ENCODE measurements at regions not wholly inside any gene's neighbourhood (a gene's known extent, or its start where the extent isn't known, plus 50 kb on each side); places are given as distances from the start of the nearest gene placed in this dataset.

DNA sequence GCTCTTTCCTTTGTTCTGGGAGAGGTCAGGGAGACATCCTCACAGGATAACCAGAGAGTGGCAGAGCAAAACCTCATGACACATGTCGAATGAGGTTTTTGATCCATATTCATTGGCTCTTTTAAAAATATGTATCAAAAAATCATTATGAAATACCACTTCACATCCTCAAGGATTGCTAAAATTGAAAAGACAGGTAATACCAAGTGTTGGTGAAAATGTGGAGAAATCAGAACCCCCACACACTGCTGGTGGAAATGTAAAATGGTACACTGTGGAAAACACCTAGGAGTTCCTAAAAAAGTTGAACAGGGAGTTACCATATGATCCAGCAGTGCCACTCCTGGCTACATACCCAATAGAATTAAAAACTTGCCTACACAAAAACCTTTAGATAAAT lies 107.8 kb upstream of the ARID2 start:
- H3K4me3 ChIP-seq (ENCODE audit: low read depth, low read length) = no peak overlapping the region
- no peak for DNase-seq (ENCODE audit: low read depth)
- TF ChIP-seq, protein P1, sequence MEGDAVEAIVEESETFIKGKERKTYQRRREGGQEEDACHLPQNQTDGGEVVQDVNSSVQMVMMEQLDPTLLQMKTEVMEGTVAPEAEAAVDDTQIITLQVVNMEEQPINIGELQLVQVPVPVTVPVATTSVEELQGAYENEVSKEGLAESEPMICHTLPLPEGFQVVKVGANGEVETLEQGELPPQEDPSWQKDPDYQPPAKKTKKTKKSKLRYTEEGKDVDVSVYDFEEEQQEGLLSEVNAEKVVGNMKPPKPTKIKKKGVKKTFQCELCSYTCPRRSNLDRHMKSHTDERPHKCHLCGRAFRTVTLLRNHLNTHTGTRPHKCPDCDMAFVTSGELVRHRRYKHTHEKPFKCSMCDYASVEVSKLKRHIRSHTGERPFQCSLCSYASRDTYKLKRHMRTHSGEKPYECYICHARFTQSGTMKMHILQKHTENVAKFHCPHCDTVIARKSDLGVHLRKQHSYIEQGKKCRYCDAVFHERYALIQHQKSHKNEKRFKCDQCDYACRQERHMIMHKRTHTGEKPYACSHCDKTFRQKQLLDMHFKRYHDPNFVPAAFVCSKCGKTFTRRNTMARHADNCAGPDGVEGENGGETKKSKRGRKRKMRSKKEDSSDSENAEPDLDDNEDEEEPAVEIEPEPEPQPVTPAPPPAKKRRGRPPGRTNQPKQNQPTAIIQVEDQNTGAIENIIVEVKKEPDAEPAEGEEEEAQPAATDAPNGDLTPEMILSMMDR (conservative IDR thresholded peaks at IDR 0.05; ENCODE audit: low read depth, low read length) = no peak

DNA sequence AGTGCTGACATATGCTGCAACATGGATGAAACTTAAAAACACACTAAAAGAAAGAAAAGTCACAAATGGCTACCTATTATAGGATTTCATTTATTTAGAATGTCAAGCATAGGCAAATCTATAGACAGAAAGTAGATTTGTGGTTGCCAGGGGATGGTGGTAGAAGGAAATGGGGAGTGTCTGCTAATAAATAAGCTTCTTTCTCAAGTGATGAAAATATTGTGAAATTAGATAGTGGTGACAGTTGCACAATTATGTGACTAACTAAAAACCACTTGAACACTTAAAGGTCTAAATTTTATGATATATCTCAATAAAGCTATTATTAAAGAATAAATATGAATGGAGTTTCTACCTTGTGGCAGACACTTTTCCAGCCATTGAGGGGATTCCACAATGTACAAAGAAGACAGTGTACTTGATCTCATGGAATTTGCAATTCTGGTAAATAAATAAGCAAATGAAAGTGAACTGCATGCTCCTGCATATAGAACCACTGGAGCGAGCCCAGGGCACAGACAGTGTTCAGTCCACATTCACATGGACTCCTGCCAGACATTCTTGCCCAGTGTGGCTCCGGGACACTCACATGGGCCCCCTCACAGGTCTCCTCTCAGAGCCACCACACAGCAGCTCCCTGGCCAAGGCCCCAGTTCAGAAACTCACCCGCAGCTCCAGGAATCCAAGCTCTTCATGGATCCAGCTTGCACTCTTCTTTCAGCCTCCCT lies 107.1 kb upstream of the ARID2 start:
- no peak overlapping the region for H3K4me3 ChIP-seq (ENCODE audit: low read depth, low read length)
- no peak for DNase-seq (ENCODE audit: low read depth)
- TF ChIP-seq, protein P1 (conservative IDR thresholded peaks at IDR 0.05; ENCODE audit: low read depth, low read length) = no peak

DNA sequence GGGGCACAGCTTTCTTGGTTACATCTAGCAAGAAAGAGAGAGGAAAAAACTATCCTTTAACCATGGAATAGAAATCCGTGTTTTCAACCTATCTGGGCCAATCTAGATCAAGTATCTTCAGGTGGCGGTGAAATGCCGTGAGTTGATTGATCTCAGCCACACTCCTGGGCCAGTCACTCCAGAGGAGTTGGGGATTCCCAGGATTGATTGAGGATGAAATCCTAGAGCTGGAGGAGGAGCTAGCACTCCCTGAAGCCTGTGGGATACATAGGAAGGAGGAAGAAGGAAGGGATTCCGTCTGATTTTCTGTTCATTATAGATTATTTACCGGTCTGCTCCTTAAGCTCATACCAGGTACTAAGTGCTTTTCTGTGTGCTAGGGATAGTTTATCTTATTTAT lies 106.3 kb upstream of the ARID2 start:
- TF ChIP-seq, protein P1 (conservative IDR thresholded peaks at IDR 0.05; ENCODE audit: low read depth, low read length) = no peak

DNA sequence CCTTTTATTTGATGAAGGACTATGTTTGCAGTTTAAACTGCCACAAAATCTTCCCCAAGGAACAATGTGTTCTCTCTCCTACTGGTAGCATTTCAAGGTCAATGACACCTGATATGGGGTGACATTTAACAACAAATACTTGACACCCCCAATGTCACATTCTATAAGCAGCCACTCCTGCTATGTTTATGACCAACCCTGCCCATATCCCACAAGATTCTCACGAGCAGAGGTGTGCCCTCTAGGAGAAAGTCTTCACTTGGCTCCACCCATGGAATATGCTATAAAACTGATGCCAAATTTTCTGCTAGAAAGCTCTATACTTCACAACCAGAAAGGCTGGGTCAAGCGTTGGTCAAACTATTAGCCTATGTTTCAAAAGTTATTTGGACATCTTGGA lies 105.6 kb upstream of the ARID2 start:
- TF ChIP-seq, protein P1 (conservative IDR thresholded peaks at IDR 0.05; ENCODE audit: low read depth, low read length) = no peak
- no peak for DNase-seq (ENCODE audit: low read depth)
- no peak overlapping the region for H3K4me3 ChIP-seq (ENCODE audit: low read depth, low read length)

More for the DNA sequence above, 106.3 kb upstream of the ARID2 start:
- no peak for DNase-seq (ENCODE audit: low read depth)
- H3K4me3 ChIP-seq (ENCODE audit: low read depth, low read length) = no peak overlapping the region

DNA sequence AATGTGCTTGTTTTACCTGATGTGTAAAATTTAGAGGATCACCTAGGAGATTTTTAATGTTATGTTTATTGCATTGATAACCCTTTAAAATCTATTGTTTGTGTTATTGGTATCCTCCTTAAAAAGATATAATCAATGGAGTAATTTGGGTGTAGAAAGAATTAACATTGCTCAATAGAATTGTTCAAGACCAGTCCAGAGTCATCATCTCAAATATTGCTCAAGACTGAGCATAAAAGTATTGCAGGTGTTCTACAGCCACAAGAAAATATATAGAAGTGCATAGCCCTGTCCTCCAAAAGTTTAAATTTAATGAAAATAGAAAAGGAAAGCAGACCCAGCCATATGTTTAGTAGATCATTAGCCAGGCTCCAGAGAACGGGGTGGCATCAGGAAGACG lies 102.5 kb upstream of the ARID2 start:
- H3K4me3 ChIP-seq (ENCODE audit: low read depth, low read length) = no peak overlapping the region
- TF ChIP-seq, protein P1 (conservative IDR thresholded peaks at IDR 0.05; ENCODE audit: low read depth, low read length) = no peak
- no peak for DNase-seq (ENCODE audit: low read depth)

DNA sequence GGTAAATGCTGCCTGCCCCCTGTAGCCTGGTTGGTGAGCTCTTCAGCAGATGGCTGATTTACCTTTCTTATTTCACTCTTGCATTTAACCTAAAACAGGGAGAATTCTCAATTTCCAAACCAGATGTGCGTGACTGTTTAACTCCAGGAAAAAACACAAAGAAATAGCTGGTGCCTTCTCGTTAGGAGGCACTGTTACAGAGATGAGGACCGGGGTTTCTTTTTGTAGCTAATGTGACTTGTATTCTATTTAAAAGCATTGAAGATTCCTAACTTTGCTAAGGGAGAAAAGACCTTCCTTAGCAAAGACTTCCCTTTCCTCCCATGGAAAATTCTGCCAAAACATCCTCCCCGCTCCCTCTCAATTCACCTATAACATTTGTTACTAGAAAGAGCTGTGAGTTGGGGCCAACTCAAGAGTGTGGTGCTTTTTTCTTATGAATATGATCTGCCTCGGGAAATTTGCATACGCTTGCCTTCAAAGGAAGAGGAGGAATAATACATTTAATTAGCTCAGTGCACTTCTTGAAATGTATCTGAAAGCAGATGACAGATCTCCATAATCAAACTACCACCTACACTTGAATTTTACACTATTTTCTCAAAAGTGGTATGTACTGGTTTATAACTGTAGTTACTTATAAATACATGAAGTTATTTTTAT lies 102.0 kb upstream of the ARID2 start:
- TF ChIP-seq, protein P1 (conservative IDR thresholded peaks at IDR 0.05; ENCODE audit: low read depth, low read length) = no peak
- no peak overlapping the region for H3K4me3 ChIP-seq (ENCODE audit: low read depth, low read length)
- no peak for DNase-seq (ENCODE audit: low read depth)

DNA sequence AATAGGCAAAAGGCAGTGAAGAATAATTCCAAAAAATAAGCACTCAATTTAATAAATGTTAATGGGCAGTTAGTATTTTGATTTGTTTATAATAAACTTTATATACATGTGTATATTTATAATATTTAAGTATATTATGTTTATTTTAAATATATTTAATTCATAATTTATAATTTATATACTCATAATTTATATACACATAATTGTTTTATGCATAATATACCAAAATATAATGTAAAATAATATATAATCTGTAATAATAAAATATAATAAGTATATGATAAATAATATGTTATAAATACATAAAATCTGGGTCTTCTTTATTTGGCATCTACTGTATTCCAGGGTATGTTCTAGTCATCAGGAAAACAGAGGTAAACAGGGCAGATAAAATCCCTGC lies 100.2 kb upstream of the ARID2 start:
- H3K4me3 ChIP-seq (ENCODE audit: low read depth, low read length) = no peak overlapping the region
- TF ChIP-seq, protein P1 (conservative IDR thresholded peaks at IDR 0.05; ENCODE audit: low read depth, low read length) = no peak
- no peak for DNase-seq (ENCODE audit: low read depth)
